ENCODE measurements at regions not wholly inside any gene's neighbourhood (a gene's known extent, or its start where the extent isn't known, plus 50 kb on each side); places are given as distances from the start of the nearest gene placed in this dataset.

DNA sequence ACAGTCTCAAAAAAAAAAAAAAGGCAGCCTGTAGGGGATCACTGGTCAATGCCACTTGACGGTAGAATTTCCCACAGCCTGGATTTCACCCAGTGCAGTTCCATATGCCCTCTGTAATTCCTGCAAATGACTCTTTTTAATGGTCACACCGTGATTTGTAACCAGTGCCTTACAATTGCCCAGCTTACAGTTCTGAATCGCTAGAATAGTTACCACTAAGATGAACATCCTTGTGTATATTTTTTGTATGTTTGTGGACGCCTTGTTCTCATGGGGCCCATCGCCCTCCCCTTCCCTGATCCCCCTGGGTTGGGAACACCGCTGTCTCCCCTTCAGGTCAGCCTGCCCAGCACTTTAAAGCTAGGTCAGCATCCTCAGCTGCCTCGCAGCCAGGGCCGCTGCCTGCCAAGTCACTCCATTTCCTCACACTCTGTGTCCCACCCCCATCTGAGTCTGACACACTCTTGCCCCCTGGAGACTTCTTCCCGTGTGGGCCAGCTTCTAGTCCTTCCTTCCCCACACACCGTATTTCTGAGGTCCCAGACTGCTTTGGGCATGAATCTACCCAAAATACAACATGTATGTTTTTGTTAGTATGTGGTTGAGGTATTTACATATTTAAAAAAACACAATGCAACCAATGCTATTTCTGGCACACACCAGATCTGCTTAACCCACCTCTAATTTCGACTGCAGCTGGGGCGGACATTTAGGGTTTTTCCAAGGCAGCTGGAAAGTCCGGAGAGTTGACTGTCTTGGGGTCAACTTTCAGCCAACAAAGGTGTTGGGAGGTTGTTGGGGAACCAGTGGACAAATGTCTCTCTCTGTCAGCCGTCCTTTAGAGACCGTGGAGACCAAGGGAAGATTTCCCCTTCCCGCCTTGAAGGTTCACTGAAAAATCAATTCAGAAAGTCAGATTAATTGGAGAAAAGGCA lies 120.5 kb upstream of the NEK6 start:
- no peak overlapping the region for H2AFZ ChIP-seq (ENCODE audit: low read length)
- H3K4me2 ChIP-seq (ENCODE audit: low read depth, low read length, poor library complexity, severe bottlenecking), result no peak overlapping the region
- no peak overlapping the region for H3K4me3 ChIP-seq (ENCODE audit: low read length, poor library complexity, severe bottlenecking)

GRCh38 chr9:124137944-124138335 lies 119.8 kb upstream of the NEK6 start:
- H3K9me2 ChIP-seq (replicated peaks; ENCODE audit: low read depth, low read length), result no peaks in the 10 kb centered on the region
- no peak overlapping the region for H2AFZ ChIP-seq (ENCODE audit: low read length)
- H3K36me3 ChIP-seq (ENCODE audit: insufficient read depth, low read length), result no peaks in the 10 kb centered on the region
- no peaks in the 10 kb centered on the region for H3K79me2 ChIP-seq (ENCODE audit: insufficient read depth, low read length)
- H3K4me2 ChIP-seq (ENCODE audit: low read depth, low read length, poor library complexity, severe bottlenecking), result no peak overlapping the region
- H4K20me1 ChIP-seq (ENCODE audit: insufficient read depth, low read length, poor library complexity, severe bottlenecking), result no peaks in the 10 kb centered on the region
- no peak overlapping the region for H3K9ac ChIP-seq (ENCODE audit: low read depth, low read length, poor library complexity, severe bottlenecking)
- no peaks in the 10 kb centered on the region for H3F3A ChIP-seq (ENCODE audit: low read depth)
- TF ChIP-seq, protein P1, sequence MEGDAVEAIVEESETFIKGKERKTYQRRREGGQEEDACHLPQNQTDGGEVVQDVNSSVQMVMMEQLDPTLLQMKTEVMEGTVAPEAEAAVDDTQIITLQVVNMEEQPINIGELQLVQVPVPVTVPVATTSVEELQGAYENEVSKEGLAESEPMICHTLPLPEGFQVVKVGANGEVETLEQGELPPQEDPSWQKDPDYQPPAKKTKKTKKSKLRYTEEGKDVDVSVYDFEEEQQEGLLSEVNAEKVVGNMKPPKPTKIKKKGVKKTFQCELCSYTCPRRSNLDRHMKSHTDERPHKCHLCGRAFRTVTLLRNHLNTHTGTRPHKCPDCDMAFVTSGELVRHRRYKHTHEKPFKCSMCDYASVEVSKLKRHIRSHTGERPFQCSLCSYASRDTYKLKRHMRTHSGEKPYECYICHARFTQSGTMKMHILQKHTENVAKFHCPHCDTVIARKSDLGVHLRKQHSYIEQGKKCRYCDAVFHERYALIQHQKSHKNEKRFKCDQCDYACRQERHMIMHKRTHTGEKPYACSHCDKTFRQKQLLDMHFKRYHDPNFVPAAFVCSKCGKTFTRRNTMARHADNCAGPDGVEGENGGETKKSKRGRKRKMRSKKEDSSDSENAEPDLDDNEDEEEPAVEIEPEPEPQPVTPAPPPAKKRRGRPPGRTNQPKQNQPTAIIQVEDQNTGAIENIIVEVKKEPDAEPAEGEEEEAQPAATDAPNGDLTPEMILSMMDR (conservative IDR thresholded peaks at IDR 0.05; ENCODE audit: low read length), result no peak
- TF ChIP-seq EZH2phosphoT487 (IDR thresholded peaks at IDR 0.05; ENCODE audit: borderline replicate concordance), result no peak
- no peak overlapping the region for H3K4me3 ChIP-seq (ENCODE audit: low read length, poor library complexity, severe bottlenecking)
- H3K4me1 ChIP-seq (ENCODE audit: insufficient read depth, low read length, poor library complexity, severe bottlenecking), result no peaks in the 10 kb centered on the region
- H3K9me3 ChIP-seq (ENCODE audit: insufficient read depth, low read depth, low read length), result no peaks in the 10 kb centered on the region
- no peaks in the 10 kb centered on the region for H3K27me3 ChIP-seq (ENCODE audit: insufficient read depth, low read length, poor library complexity, severe bottlenecking)

More for the DNA sequence above, 120.5 kb upstream of the NEK6 start:
- no peak overlapping the region for H3K9ac ChIP-seq (ENCODE audit: low read depth, low read length, poor library complexity, severe bottlenecking)
- H3F3A ChIP-seq (ENCODE audit: low read depth), result no peaks in the 10 kb centered on the region
- H3K9me2 ChIP-seq (replicated peaks; ENCODE audit: low read depth, low read length), result no peaks in the 10 kb centered on the region
- H3K79me2 ChIP-seq (ENCODE audit: insufficient read depth, low read length), result no peaks in the 10 kb centered on the region
- no peaks in the 10 kb centered on the region for H4K20me1 ChIP-seq (ENCODE audit: insufficient read depth, low read length, poor library complexity, severe bottlenecking)
- no peaks in the 10 kb centered on the region for H3K9me3 ChIP-seq (ENCODE audit: insufficient read depth, low read depth, low read length)
- H3K27me3 ChIP-seq (ENCODE audit: insufficient read depth, low read length, poor library complexity, severe bottlenecking), result no peaks in the 10 kb centered on the region
- H3K36me3 ChIP-seq (ENCODE audit: insufficient read depth, low read length), result no peaks in the 10 kb centered on the region
- TF ChIP-seq EZH2phosphoT487 (IDR thresholded peaks at IDR 0.05; ENCODE audit: borderline replicate concordance), result no peak
- TF ChIP-seq, protein P1 (conservative IDR thresholded peaks at IDR 0.05; ENCODE audit: low read length), result no peak
- H3K4me1 ChIP-seq (ENCODE audit: insufficient read depth, low read length, poor library complexity, severe bottlenecking), result no peaks in the 10 kb centered on the region

- no peaks in the 10 kb centered on the region for H3K36me3 ChIP-seq (ENCODE audit: insufficient read depth, low read length)
- no peaks in the 10 kb centered on the region for H3F3A ChIP-seq (ENCODE audit: low read depth)
- no peak for TF ChIP-seq EZH2phosphoT487 (IDR thresholded peaks at IDR 0.05; ENCODE audit: borderline replicate concordance)
- TF ChIP-seq, protein P1 (conservative IDR thresholded peaks at IDR 0.05; ENCODE audit: low read length), result no peak
- no peaks in the 10 kb centered on the region for H3K27me3 ChIP-seq (ENCODE audit: insufficient read depth, low read length, poor library complexity, severe bottlenecking)
- no peak overlapping the region for H3K4me2 ChIP-seq (ENCODE audit: low read depth, low read length, poor library complexity, severe bottlenecking)
- H3K9me3 ChIP-seq (ENCODE audit: insufficient read depth, low read depth, low read length), result no peaks in the 10 kb centered on the region
- no peaks in the 10 kb centered on the region for H3K9me2 ChIP-seq (replicated peaks; ENCODE audit: low read depth, low read length)
- no peak overlapping the region for H3K9ac ChIP-seq (ENCODE audit: low read depth, low read length, poor library complexity, severe bottlenecking)
- no peaks in the 10 kb centered on the region for H4K20me1 ChIP-seq (ENCODE audit: insufficient read depth, low read length, poor library complexity, severe bottlenecking)
- no peak overlapping the region for H3K4me3 ChIP-seq (ENCODE audit: low read length, poor library complexity, severe bottlenecking)
- no peaks in the 10 kb centered on the region for H3K4me1 ChIP-seq (ENCODE audit: insufficient read depth, low read length, poor library complexity, severe bottlenecking)
- no peak overlapping the region for H2AFZ ChIP-seq (ENCODE audit: low read length)
- H3K79me2 ChIP-seq (ENCODE audit: insufficient read depth, low read length), result no peaks in the 10 kb centered on the region
These were observed 118.7 kb upstream of the NEK6 start for GRCh38 chr9:124139001-124139400.
